ENCODE measurements at regions not wholly inside any gene's neighbourhood (a gene's known extent, or its start where the extent isn't known, plus 50 kb on each side); places are given as distances from the start of the nearest gene placed in this dataset.

- no peak for DNase-seq
Observed at GRCh38 chr6:153780011-153780410, 259.0 kb upstream of the OPRM1 start.

GRCh38 chr6:153778216-153778615 is 260.8 kb upstream of the OPRM1 start:
- DNase-seq, result no peak

GRCh38 chr6:153771577-153771976 is 267.5 kb upstream of the OPRM1 start:
- no peak for DNase-seq

GRCh38 chr6:153767127-153767526 is 271.9 kb upstream of the OPRM1 start:
- no peak for DNase-seq

- no peak for DNase-seq
Observed at GRCh38 chr6:153758516-153758915, 280.5 kb upstream of the OPRM1 start.

- DNase-seq, result no peak
Observed at GRCh38 chr6:153735761-153736160, 303.3 kb upstream of the OPRM1 start.

GRCh38 chr6:153729189-153729588 is 309.9 kb upstream of the OPRM1 start:
- no peak for DNase-seq

- DNase-seq, result no peak
Observed at GRCh38 chr6:153727885-153728284, 311.2 kb upstream of the OPRM1 start.

GRCh38 chr6:153725456-153725855 is 313.6 kb upstream of the OPRM1 start:
- DNase-seq, result no peak

GRCh38 chr6:153720732-153721131 is 318.3 kb upstream of the OPRM1 start:
- no peak for DNase-seq

GRCh38 chr6:153705429-153705828 is 333.6 kb upstream of the OPRM1 start:
- DNase-seq, result no peak

GRCh38 chr6:153702671-153703070 is 336.4 kb upstream of the OPRM1 start:
- no peak for DNase-seq

GRCh38 chr6:153698637-153699036 is 340.4 kb upstream of the OPRM1 start:
- no peak for DNase-seq

- DNase-seq, result no peak
Observed at GRCh38 chr6:153698001-153698400, 341.0 kb upstream of the OPRM1 start.

GRCh38 chr6:153677522-153677921 is 361.5 kb upstream of the OPRM1 start:
- DNase-seq, result no peak

GRCh38 chr6:153673750-153674149 is 365.3 kb upstream of the OPRM1 start:
- DNase-seq, result no peak

GRCh38 chr6:153673225-153673624 is 365.8 kb upstream of the OPRM1 start:
- no peak for DNase-seq

- DNase-seq, result no peak
Observed at GRCh38 chr6:153670403-153671026, 368.5 kb upstream of the OPRM1 start.

- DNase-seq, result no peak
Observed at GRCh38 chr6:153668758-153669157, 370.3 kb upstream of the OPRM1 start.

- no peak for DNase-seq
Observed at GRCh38 chr6:153662982-153663381, 376.1 kb upstream of the OPRM1 start.

- DNase-seq, result no peak
Observed at GRCh38 chr6:153645326-153645725, 393.7 kb upstream of the OPRM1 start.

- DNase-seq, result no peak
Observed at GRCh38 chr6:153644000-153644399, 395.0 kb upstream of the OPRM1 start.

GRCh38 chr6:153634416-153634815 is 404.6 kb upstream of the OPRM1 start:
- no peak for DNase-seq

GRCh38 chr6:153625089-153625488 is 414.0 kb upstream of the OPRM1 start:
- DNase-seq, result no peak

GRCh38 chr6:153624528-153624927 is 414.5 kb upstream of the OPRM1 start:
- no peak for DNase-seq

GRCh38 chr6:153623496-153623895 is 415.5 kb upstream of the OPRM1 start:
- DNase-seq, result no peak
